GM18873 (cell line): ENCODE measurements at regions not wholly inside any gene's neighbourhood (a gene's known extent, or its start where the extent isn't known, plus 50 kb on each side); places are given as distances from the start of the nearest gene placed in this dataset.

Experiments used
- ATAC-seq: cut with Tn5 transposase; IDR thresholded peaks from one replicate; pipeline ENCODE4 v1.9.1; 2021; ENCODE audit warnings: mild to moderate bottlenecking, moderate library complexity, moderate number of reproducible peaks; ENCODE audit not compliant: unreplicated experiment, low FRiP score

GRCh38 chr1:219478811-219479210, 134.1 kb downstream of the ZC3H11B start:
- no peak for ATAC-seq

GRCh38 chr1:219477861-219478260, 135.0 kb downstream of the ZC3H11B start:
- no peak for ATAC-seq

DNA sequence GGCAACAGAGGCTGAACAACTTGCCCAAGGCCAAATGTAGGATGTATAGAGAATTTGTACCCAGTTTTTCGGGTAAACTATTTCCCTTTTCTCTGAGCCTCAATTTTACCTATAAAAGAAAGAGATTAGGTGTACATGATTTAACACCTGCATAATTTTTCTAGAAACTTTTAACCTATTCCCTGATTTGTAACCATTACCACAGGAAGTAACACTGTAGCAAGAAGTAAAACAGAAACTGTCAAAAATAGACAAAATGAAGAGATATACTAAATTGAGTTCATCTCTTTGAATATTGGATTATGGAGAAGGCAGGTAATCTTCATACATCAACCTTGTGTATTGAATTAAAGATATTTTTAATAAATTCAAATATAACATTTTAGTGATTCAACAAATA, 136.2 kb downstream of the ZC3H11B start:
- ATAC-seq = no peak

- peak; percentile 92 for ATAC-seq
Observed at GRCh38 chr1:219476116-219476515, 136.8 kb downstream of the ZC3H11B start.

DNA sequence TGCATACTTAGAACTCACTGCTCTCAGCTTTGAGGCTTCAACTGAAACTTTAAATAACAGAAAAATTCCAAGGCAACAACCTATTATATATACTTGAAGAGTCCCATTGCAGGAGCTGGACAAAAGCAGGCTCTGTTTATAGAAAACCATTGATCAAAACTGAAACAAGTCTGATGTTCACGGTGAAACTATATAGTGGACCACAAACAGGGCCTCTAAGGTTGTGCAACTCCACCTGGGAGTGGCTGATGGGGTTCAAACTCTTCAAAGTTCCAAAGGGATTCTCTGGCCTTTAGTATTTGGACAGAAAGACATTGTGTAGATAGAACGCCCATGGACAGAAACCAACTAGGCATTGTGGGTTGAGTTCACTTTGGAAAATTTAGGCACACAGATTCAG, 140.3 kb downstream of the ZC3H11B start:
- ATAC-seq = no peak

DNA sequence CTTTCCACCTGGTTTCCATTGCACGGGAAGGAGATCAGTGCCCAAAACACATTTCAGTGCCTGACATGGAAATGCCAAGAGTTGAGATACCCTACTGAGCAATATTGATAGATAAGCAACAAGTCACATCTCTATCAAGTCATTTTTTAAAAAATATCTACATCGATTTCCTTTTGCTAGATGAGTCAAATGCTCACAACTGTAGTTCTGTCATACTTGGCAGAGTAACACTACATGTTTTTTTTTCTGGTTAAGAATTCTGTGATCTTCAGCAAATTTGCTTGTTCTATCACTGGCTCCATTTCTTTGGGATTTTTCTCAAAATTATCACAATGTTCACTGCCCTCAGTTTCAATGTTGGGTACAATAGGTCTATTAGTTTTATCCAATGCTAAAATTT, 145.4 kb downstream of the ZC3H11B start:
- no peak for ATAC-seq

DNA sequence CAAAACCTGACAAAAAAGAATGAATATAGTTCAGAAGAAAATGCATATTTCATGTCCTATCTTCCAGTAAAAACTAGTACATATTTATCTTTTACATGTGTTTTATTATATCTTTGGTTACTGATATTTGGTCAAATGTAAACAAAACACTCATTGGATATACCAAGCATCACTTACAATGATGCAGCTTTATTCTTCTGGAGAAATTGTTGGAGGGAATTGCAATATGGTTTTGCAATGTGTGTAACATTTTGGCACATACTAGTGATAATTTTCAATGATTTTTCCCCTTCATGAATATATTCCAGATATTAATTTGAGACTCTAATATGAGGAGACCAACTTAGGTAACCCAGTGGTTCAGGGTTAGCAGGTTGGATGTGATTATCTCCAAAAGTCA, 146.1 kb downstream of the ZC3H11B start:
- no peak for ATAC-seq

DNA sequence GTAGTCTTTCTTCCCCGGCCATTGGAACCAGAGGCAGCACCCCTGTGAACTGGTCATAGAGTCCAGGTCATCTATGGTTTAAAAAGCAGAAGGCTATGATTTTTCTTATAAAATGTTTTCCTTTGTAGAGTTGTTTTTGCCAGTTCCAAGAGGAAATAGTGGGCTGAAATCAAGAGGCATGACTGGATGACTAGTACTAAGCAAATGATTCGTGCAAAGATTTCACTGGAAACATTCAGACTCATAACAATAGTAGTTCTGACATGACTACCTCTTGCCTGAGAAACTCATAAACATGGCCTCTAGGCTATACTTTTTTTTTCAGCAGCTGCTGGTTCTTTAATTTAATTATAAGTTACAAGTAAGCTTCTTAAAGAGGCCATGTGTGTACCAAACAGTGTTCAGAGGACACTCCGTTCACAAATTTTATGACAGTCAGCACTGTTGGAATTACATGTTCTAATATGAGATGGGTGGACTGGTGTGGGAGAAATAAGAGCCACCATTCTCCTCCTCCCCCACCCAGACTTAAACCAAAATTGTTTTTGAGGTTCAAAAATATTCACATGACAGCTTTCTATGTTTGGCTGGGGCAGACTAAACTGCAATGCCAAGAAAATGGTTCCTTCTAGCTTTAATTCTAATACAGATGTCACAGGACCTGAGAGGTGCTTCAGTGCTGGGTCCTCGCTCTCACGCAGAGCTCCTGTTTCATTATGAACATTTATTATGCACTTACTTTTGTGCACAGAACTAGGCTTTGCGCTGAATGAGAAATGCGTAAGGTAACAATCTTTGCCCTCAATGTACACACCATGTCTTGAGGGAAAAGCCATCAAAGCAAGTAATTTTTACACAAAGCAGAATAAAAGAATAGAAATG, 147.5 kb downstream of the ZC3H11B start:
- ATAC-seq = peak; percentile 58

GRCh38 chr1:219463636-219464035, 149.3 kb downstream of the ZC3H11B start:
- no peak for ATAC-seq

GRCh38 chr1:219461981-219462400, 150.9 kb downstream of the ZC3H11B start:
- ATAC-seq = no peak

DNA sequence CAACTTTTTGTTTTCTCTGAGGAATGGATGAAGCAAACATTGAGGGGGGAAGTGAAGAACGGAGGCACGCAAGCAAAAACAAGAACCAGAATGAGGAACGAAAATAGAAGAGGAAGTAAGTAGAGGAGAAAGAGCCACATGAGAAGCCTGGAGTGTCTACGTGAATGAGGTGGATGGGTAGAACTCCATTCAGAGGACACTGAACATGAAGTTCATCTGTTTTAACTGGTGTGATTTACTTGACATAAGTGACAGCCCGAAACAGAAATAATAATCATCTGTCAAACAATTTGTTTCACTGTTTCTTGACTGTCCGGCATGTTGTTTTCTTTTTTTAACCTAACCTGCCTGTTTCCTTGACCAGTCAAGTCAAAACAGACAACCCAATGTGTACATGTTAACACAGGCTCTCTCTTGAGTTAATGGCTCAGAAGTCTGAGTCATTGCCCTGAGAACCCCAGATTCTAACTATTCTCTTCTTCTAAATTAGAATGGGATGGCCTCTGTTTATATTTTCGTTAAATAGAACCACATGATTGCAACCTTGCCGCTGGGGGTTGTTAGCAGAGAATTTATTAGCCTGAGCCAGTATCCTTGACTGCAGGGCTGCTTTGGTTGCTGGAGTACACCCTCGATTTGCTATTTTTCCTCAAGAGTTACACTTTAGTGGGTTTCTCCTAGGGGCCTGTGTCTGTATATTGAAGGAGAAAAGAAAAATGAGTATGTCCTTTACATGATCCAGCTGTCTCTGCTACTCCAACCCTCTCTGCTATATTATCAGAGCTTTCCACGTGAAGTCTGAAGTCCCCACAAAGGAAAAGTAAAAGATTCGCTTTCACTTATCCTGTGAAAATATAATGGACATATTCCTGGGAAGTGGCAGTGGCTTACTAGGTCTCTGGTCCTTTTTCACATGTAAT, 151.7 kb downstream of the ZC3H11B start:
- ATAC-seq = peak; percentile 73

DNA sequence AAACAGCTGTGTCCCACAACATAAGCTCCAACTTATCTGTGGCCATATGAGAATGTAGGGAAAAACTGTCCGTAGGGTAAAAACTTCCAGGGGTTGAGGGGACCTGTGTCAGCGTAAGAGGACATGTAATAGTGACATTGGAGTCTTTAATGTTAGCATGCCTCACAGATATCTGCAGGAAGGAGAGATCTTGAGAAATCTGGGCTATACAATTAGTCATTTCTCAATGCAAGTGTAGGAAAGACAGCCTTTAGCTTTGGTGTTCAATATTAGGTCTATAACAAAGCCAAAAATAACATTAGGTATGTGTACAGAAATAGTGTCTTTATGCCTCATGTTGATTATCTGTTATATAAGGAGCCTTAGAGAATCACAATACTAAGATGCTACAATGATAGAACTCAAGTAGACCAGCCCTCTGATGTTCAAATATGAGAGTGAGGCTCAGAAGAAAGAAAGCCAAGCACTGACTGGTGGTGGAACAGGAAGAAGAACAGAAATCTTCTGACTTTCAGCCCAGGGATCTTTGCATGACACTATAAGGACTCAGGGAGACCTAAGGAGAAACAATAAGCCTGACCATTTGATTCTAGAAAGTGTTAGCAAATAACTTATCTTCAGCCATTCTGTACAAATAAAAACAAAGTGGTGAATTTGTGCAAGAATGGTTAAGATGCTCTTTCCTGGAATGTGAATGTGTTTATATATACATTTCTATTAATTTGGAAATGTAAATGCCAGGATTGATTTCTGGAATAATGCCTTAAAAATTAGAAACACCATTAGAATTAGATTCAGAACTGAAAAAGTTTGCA, 152.6 kb downstream of the ZC3H11B start:
- ATAC-seq = no peak

DNA sequence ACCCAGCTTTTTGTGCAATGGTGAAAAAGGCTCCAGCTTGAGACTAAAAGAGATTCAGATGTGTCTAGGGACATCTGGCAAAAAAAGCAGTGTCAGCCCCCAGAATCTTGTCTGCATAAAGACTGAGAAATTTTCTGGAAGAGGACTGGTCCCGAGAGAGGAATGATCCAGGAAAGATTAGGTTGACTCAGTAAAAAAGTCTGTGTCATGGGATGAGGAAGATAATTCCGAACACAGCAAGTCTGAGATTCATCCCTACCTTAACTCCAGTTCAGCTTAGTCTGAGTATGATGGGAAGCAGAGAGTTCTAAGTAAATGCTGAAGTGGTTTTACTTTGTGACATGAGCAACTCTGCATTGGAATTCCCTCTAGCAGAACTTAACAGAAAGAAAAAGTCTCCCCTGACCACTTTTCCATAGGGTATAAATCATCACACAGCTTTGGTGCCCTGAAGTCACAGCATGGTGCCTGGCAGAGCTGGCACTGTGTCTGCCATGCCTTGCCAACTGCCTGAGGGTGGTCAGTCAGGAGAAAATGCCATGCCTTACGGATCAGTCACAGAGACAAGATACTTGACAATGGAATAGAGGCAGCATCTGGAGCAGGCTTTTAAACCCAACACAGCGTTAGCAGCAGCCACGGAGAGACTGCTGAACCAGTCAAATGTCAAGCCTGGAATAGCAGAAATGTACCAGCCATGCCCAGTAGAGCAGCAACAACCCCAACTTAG, 153.4 kb downstream of the ZC3H11B start:
- no peak for ATAC-seq

DNA sequence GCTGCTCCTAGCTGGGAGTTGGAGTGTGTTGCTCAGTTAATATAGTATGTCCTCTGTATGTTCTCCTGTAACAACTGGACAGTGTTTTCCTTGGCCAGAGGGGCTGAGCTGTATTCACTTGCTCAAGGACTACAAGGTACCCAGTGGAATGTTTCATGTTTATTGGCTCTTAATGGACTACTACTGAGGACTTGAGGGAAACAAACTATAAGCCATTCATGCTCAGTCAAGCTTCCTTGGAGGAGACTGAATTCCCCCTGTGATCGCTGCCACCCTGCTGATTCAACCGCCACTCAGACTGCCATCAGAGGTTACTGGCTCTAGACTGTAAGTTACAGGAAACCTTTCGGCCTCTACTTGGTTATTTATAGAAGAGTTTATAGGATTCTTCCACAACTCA, 166.6 kb downstream of the ZC3H11B start:
- no peak for ATAC-seq

DNA sequence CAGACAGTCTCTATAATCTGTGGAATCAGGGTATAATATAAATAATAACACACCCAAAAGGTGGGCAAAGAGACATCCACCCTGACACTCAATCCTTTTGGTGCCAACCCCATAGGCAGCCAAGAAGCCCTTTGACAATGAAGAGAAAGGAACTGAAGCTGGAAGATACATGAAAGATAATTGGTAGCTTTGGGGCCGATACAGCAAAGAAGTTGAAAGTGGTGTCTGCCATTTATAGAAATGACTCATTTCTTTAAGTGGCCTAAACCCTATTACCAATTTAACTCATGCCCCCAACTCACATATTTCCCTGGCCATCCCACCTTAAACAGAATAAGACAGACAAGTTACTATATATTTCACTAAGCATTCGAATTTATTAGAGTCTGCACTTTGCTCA, 167.0 kb downstream of the ZC3H11B start:
- ATAC-seq = no peak

DNA sequence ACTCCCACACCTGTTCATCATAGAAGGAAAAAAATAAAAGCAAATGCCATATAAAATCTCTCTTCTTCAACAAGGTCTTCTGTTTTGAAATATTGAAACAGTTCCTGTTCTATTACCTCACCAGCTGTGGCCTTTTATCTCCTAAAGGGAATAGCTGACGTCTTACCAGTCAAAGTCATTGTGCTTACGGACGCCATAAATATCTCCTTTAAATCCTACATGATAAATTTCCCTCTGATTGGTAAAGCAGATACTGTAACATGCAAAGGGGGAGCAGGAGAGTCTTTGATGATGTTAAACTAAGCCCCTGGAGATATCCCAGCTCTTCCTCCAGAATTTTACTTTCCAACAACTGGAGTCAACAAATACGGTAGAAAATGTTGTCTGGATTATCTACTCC, 168.4 kb downstream of the ZC3H11B start:
- no peak for ATAC-seq

GRCh38 chr1:219443763-219444162, 169.1 kb downstream of the ZC3H11B start:
- no peak for ATAC-seq

GRCh38 chr1:219442611-219443061, 170.3 kb downstream of the ZC3H11B start:
- ATAC-seq = no peak

- ATAC-seq = no peak
Observed at GRCh38 chr1:219441884-219442283, 171.0 kb downstream of the ZC3H11B start.

- no peak for ATAC-seq
Observed at GRCh38 chr1:219439376-219439775, 173.5 kb downstream of the ZC3H11B start.
